IMR-90 (cell line): ENCODE measurements at regions not wholly inside any gene's neighbourhood (a gene's known extent, or its start where the extent isn't known, plus 50 kb on each side); places are given as distances from the start of the nearest gene placed in this dataset.

Experiments used
- ATAC-seq: fragments of 200-7000 bp; cut with Tn5 transposase; 2 replicates; pipeline ENCODE4 v1.9.1; 2020; ENCODE audit warnings: low read depth, mild to moderate bottlenecking, moderate library complexity
- BruUV-seq: library from RNA; stranded (reverse); fragments of 400-500 nt; replicated peaks from 2 replicates; lab custom pipeline; 2021; lab: Mats Ljungman, UMichigan
- CTCF ChIA-PET: fragments of 300-600 bp; formaldehyde crosslinking; extraction: SDS; loops from one replicate; lab custom pipeline; 2021; ENCODE audit warnings: antibody characterized with exemption; lab: Yijun Ruan, JAX
- POLR2A ChIA-PET: fragments of 300-600 bp; sonication (Branson Sonifier 250); formaldehyde crosslinking; loops from one replicate; lab custom pipeline; 2022; ENCODE audit warnings: antibody characterized with exemption; ENCODE audit not compliant: unreplicated experiment; lab: Charles Lee
- DNase-seq: peaks from one replicate; pipeline ENCODE4 v3.0.0; 2013
- H2AFZ ChIP-seq: replicated peaks from 2 replicates; pipeline ENCODE3; 2013; ENCODE audit warnings: low read length, mild to moderate bottlenecking; ENCODE audit not compliant: poor library complexity
- H2AK5ac ChIP-seq: 2 replicates; pipeline ENCODE4 v1.6.1; 2013; ENCODE audit warnings: low read depth, low read length, inconsistent platforms
- H2AK9ac ChIP-seq: replicated peaks from 2 replicates; pipeline ENCODE3; 2013; ENCODE audit warnings: mild to moderate bottlenecking, low read depth, low read length, moderate library complexity; ENCODE audit not compliant: poor library complexity
- H2BK120ac ChIP-seq: 2 replicates; pipeline ENCODE4 v1.6.1; 2013; ENCODE audit warnings: low read depth, low read length, inconsistent platforms
- H2BK15ac ChIP-seq: 3 replicates; pipeline ENCODE4 v1.6.1; 2013; ENCODE audit warnings: low read depth, low read length, inconsistent platforms
- H2BK20ac ChIP-seq: 2 replicates; pipeline ENCODE4 v1.6.1; 2013; ENCODE audit warnings: low read depth, mild to moderate bottlenecking, inconsistent platforms, low read length, moderate library complexity
- H2BK5ac ChIP-seq: 2 replicates; pipeline ENCODE4 v1.6.1; 2013; ENCODE audit warnings: mild to moderate bottlenecking, low read depth, low read length, inconsistent platforms; ENCODE audit not compliant: poor library complexity, severe bottlenecking
- H3K14ac ChIP-seq: replicated peaks from 2 replicates; pipeline ENCODE4 v1.6.1; 2013; ENCODE audit warnings: low read depth, low read length, inconsistent platforms
- H3K18ac ChIP-seq: 2 replicates; pipeline ENCODE4 v1.6.1; 2013; ENCODE audit warnings: low read depth, low read length, control low read depth
- H3K23ac ChIP-seq: 2 replicates; pipeline ENCODE4 v1.6.1; 2013; ENCODE audit warnings: low read depth, low read length, inconsistent platforms
- H3K27ac ChIP-seq: 2 replicates; pipeline ENCODE4 v1.5.1; 2013; ENCODE audit warnings: mild to moderate bottlenecking, control low read depth, low read length; ENCODE audit not compliant: insufficient read depth
- H3K27me3 ChIP-seq: 2 replicates; pipeline ENCODE4 v1.6.1; 2013; ENCODE audit warnings: low read length; ENCODE audit not compliant: control insufficient read depth, insufficient read depth
- H3K36me3 ChIP-seq: 2 replicates; pipeline ENCODE4 v1.6.1; 2013; ENCODE audit warnings: low read length, mixed read lengths; ENCODE audit not compliant: control insufficient read depth, insufficient read depth
- H3K4ac ChIP-seq: 2 replicates; pipeline ENCODE4 v1.6.1; 2013; ENCODE audit warnings: low read depth, low read length, inconsistent platforms
- H3K4me1 ChIP-seq: 2 replicates; pipeline ENCODE4 v1.6.1; 2013; ENCODE audit warnings: low read length, mixed read lengths; ENCODE audit not compliant: control insufficient read depth, insufficient read depth
- H3K4me2 ChIP-seq: 2 replicates; pipeline ENCODE4 v1.6.1; 2013; ENCODE audit warnings: low read depth, mild to moderate bottlenecking, control low read depth, low read length, moderate library complexity
- H3K4me3 ChIP-seq: 2 replicates; pipeline ENCODE4 v1.5.1; 2013; ENCODE audit warnings: low read depth, mild to moderate bottlenecking, control low read depth, low read length, moderate library complexity; ENCODE audit not compliant: insufficient read depth
- H3K56ac ChIP-seq: 2 replicates; pipeline ENCODE4 v1.6.1; 2013; ENCODE audit warnings: low read length, inconsistent platforms; ENCODE audit not compliant: insufficient read depth; ENCODE audit errors: extremely low read depth
- H3K79me1 ChIP-seq, 2 experiments: 2 replicates each; pipeline ENCODE4 v1.6.1; 2013; ENCODE audit warnings: low read length in 2 of 2, inconsistent platforms in 1 of 2, low read depth in 1 of 2
- H3K9ac ChIP-seq: 2 replicates; pipeline ENCODE4 v1.6.1; 2013; ENCODE audit warnings: low read depth, low read length, control low read depth
- H3K9me1 ChIP-seq: 2 replicates; pipeline ENCODE4 v1.6.1; 2013; ENCODE audit warnings: low read length, inconsistent platforms; ENCODE audit not compliant: insufficient read depth
- H3K9me3 ChIP-seq: 2 replicates; pipeline ENCODE4 v1.6.1; 2013; ENCODE audit warnings: low read length; ENCODE audit not compliant: control insufficient read depth, insufficient read depth
- H4K20me1 ChIP-seq: 2 replicates; pipeline ENCODE4 v1.6.1; 2013; ENCODE audit warnings: low read length, inconsistent platforms; ENCODE audit not compliant: insufficient read depth
- H4K5ac ChIP-seq: 2 replicates; pipeline ENCODE4 v1.6.1; 2013; ENCODE audit warnings: mild to moderate bottlenecking, low read depth, low read length, control low read depth
- H4K8ac ChIP-seq, 2 experiments: 2 replicates each; pipeline ENCODE4 v1.6.1; 2013; ENCODE audit warnings: low read depth in 2 of 2, low read length in 2 of 2, control low read depth in 1 of 2, inconsistent platforms in 1 of 2
- H4K91ac ChIP-seq: 2 replicates; pipeline ENCODE4 v1.6.1; 2013; ENCODE audit warnings: low read depth, low read length, inconsistent platforms; ENCODE audit not compliant: insufficient read depth
- BHLHE40 ChIP-seq: fragments of 150-350 bp; IDR thresholded peaks from 2 replicates; pipeline ENCODE4 v1.6.1; 2016; ENCODE audit warnings: mild to moderate bottlenecking, low read depth, low read length
- CEBPB ChIP-seq: IDR thresholded peaks from 2 replicates; pipeline ENCODE4 v1.6.1; 2012; ENCODE audit warnings: low read depth, low read length, improper control_type of control experiment
- CHD1 ChIP-seq: IDR thresholded peaks from 2 replicates; pipeline ENCODE4 v1.6.1; 2012; ENCODE audit warnings: low read depth, low read length, improper control_type of control experiment
- CTCF ChIP-seq: conservative IDR thresholded peaks from 2 replicates; pipeline ENCODE4 v1.5.1; 2012; ENCODE audit warnings: mild to moderate bottlenecking, low read depth, low read length, improper control_type of control experiment
- FOS ChIP-seq: fragments of 150-350 bp; IDR thresholded peaks from 2 replicates; pipeline ENCODE4 v1.6.1; 2016; ENCODE audit warnings: low read depth, low read length
- MAFK ChIP-seq: IDR thresholded peaks from 2 replicates; pipeline ENCODE4 v1.6.1; 2012; ENCODE audit warnings: low read depth, low read length, improper control_type of control experiment
- MAZ ChIP-seq: IDR thresholded peaks from 2 replicates; pipeline ENCODE4 v1.6.1; 2012; ENCODE audit warnings: low read depth, mild to moderate bottlenecking, low read length, improper control_type of control experiment, moderate library complexity, borderline replicate concordance
- MXI1 ChIP-seq: IDR thresholded peaks from 2 replicates; pipeline ENCODE4 v1.6.1; 2012; ENCODE audit warnings: low read depth, mild to moderate bottlenecking, low read length, moderate library complexity, borderline replicate concordance
- NFE2L2 ChIP-seq: fragments of 150-350 bp; IDR thresholded peaks from 2 replicates; pipeline ENCODE4 v1.6.1; 2016; ENCODE audit warnings: low read depth, mild to moderate bottlenecking, low read length
- POLR2A ChIP-seq: IDR thresholded peaks from 2 replicates; pipeline ENCODE4 v1.6.1; 2012; ENCODE audit warnings: mild to moderate bottlenecking, low read depth, low read length
- RAD21 ChIP-seq: IDR thresholded peaks from 2 replicates; pipeline ENCODE4 v1.6.1; 2012; ENCODE audit warnings: low read length, improper control_type of control experiment
- RCOR1 ChIP-seq: IDR thresholded peaks from 2 replicates; pipeline ENCODE4 v1.6.1; 2012; ENCODE audit warnings: mild to moderate bottlenecking, low read length, improper control_type of control experiment; ENCODE audit not compliant: insufficient replicate concordance
- RFX5 ChIP-seq: IDR thresholded peaks from 2 replicates; pipeline ENCODE4 v1.8.0; 2012; ENCODE audit warnings: low read depth, mild to moderate bottlenecking, low read length, moderate library complexity
- WGBS, 2 experiments: methylation state at CpG; one replicate each; pipeline versions ENCODE4 v1.1.5 to v1.1.7; 2013; ENCODE audit warnings: missing lambda C conversion rate in 2 of 2; ENCODE audit not compliant: insufficient read length in 1 of 2; ENCODE audit errors: extremely low coverage in 2 of 2; 5-methylcytosine and 5-hydroxymethylcytosine counted together
- dilution Hi-C: fragments of 300-500 bp; cut with HindIII; formaldehyde crosslinking; loops from one replicate; pipeline ENCODE4 v1.14.3; 2018; ENCODE audit warnings: low sequenced_read_pairs; ENCODE audit not compliant: unreplicated experiment
- in situ Hi-C: fragments of 300-500 bp; cut with MboI; formaldehyde crosslinking; loops from 3 replicates; pipeline ENCODE4 v1.14.3; 2019; ENCODE audit warnings: low sequenced_read_pairs, inconsistent platforms, mixed read lengths
- intact Hi-C: fragments of 100-400 bp; cut with micrococcal nuclease; formaldehyde crosslinking; loops from 2 replicates; pipeline ENCODE4 v1.10.0; 2022
- TF ChIP-seq, protein P1 (sequence below): fragments of 150-350 bp; IDR thresholded peaks from 2 replicates; pipeline ENCODE4 v1.6.1; 2017; ENCODE audit warnings: mild to moderate bottlenecking, antibody characterized with exemption, low read length, low read depth
- TF ChIP-seq, protein P2 (sequence below): fragments of 150-350 bp; IDR thresholded peaks from 2 replicates; pipeline ENCODE4 v1.6.1; 2016; ENCODE audit warnings: low read depth, mild to moderate bottlenecking, low read length, moderate library complexity, borderline replicate concordance

DNA sequence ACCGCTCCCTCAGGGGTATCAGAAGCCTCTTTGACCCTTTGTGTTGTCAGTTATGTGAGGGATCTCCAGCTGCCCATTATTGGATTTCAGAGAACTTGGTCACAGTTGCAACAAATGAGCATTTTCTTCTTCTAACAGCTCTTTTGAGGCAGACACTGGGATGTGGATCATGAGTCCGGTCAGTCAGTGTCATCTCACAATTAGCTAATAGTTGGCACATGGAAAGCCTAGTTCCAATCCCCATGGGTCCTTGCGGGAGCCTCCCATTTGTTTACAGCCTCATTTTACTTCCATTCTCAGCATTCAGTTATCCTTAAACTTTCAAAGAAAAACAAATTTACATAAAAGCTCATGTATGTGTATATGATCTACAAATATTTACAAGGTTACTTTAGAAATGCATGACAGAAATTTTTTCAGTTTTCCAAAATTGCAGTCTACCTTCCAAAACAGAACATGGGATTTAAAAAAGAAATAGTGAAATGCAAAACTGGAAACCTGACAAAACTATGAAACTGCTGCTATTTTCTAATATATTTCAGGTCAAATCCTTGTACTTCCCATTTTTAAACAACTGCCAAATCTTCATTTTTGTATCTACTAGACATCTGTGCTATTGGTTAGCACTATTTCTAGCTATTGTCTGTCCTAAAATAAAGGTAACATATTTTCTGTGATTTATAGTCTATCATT is 547.1 kb upstream of the ZEB2 start:
- Histone ChIP-seq H3K56ac (no peak overlapping the region), H4K5ac (peak overlapping the region; percentile 80), H3K4me2 (no peak overlapping the region), H3K14ac (peak overlapping the region; percentile 32; the same call in 1 of the 2 replicates), H2BK120ac (0 out of 2 replicates have a peak overlapping the region, but pooled peaks have one; percentile 26), H3K27ac (no peak overlapping the region), H3K36me3 (no peaks in the 10 kb centered on the region), H4K8ac (peak overlapping the region in 1 of 2 experiments; percentile 45; a peak in 1 of 4 replicates), H3K4me3 (no peak overlapping the region), H3K9me1 (no peaks in the 10 kb centered on the region), H2BK15ac (no peak overlapping the region; the same call in 2 of the 3 replicates), H3K27me3 (no peaks in the 10 kb centered on the region), H2BK20ac (no peak overlapping the region), H4K20me1 (no peaks in the 10 kb centered on the region), H2AK9ac (peak overlapping the region; percentile 17), H2BK5ac (no peak overlapping the region), H4K91ac (no peak overlapping the region), H3K4me1 (peaks cover 8% of the 10 kb centered on the region), H3K23ac (no peak overlapping the region), H3K18ac (peak overlapping the region; percentile 84; the same call in 1 of the 2 replicates), H2AK5ac (no peak overlapping the region), H3K79me1 (no peaks in the 10 kb centered on the region), H2AFZ (no peak overlapping the region), H3K9ac (no peak overlapping the region), H3K4ac (0 out of 2 replicates have a peak overlapping the region, but pooled peaks have one; percentile 2), H3K9me3 (no peaks in the 10 kb centered on the region)
- no TSS peak for BruUV-seq
- CTCF ChIA-PET = interaction anchor here (0.6 kb wide), 1 partner anchor 1862 kb away, joined by 3 read pairs; no protein-coding TSS in a partner anchor
- POLR2A ChIA-PET = no interaction called here
- dilution Hi-C loops (no loop called here), in situ Hi-C loops (no loop called here), intact Hi-C loops (no loop called here)
- WGBS, 2 experiments = 40% methylated on average over 1 of the region's 3 CpGs; no CpG with 5 or more reads in 1 of the 2 experiments
- ATAC-seq (no peak), DNase-seq (no peak)
- TF ChIP-seq MAFK = no peak
- TF ChIP-seq, protein P1, sequence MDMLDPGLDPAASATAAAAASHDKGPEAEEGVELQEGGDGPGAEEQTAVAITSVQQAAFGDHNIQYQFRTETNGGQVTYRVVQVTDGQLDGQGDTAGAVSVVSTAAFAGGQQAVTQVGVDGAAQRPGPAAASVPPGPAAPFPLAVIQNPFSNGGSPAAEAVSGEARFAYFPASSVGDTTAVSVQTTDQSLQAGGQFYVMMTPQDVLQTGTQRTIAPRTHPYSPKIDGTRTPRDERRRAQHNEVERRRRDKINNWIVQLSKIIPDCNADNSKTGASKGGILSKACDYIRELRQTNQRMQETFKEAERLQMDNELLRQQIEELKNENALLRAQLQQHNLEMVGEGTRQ = no peak
- TF ChIP-seq MXI1 = no peak
- no peak for TF ChIP-seq CHD1
- TF ChIP-seq NFE2L2 = no peak
- TF ChIP-seq RFX5 = no peak
- no peak for TF ChIP-seq FOS
- TF ChIP-seq POLR2A = no peak
- no peak for TF ChIP-seq CTCF
- TF ChIP-seq RAD21 = no peak
- no peak for TF ChIP-seq MAZ
- TF ChIP-seq CEBPB = no peak
- TF ChIP-seq BHLHE40 = no peak
- TF ChIP-seq RCOR1 = no peak
- TF ChIP-seq, protein P2, sequence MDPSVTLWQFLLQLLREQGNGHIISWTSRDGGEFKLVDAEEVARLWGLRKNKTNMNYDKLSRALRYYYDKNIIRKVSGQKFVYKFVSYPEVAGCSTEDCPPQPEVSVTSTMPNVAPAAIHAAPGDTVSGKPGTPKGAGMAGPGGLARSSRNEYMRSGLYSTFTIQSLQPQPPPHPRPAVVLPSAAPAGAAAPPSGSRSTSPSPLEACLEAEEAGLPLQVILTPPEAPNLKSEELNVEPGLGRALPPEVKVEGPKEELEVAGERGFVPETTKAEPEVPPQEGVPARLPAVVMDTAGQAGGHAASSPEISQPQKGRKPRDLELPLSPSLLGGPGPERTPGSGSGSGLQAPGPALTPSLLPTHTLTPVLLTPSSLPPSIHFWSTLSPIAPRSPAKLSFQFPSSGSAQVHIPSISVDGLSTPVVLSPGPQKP = no peak
